Keratinocyte (primary cell): ENCODE measurements at regions not wholly inside any gene's neighbourhood (a gene's known extent, or its start where the extent isn't known, plus 50 kb on each side); places are given as distances from the start of the nearest gene placed in this dataset.

Source experiments
- CTCF ChIP-seq, 3 experiments: IDR thresholded peaks in 1 of 3; conservative IDR thresholded peaks in 1 of 3; optimal IDR thresholded peaks in 1 of 3; 2 replicates in 2 of 3; 3 replicates in 1 of 3; pipeline versions ENCODE3 to v1.5.1; 2011; ENCODE audit warnings: low read length in 3 of 3, mild to moderate bottlenecking in 3 of 3, moderate library complexity in 2 of 3, control low read depth in 1 of 3, inconsistent platforms in 1 of 3; ENCODE audit not compliant: insufficient read depth in 2 of 3; ENCODE audit errors: extremely low read depth in 1 of 3
- EZH2 ChIP-seq: IDR thresholded peaks from one replicate; pipeline ENCODE4 v1.6.1; 2012; ENCODE audit warnings: inconsistent platforms, mild to moderate bottlenecking, low read length, moderate library complexity

- TF ChIP-seq CTCF (optimal IDR thresholded peaks at IDR 0.05 in 1 of 3, IDR thresholded peaks at IDR 0.05 in 1 of 3, conservative IDR thresholded peaks at IDR 0.05 in 1 of 3; ENCODE audit: extremely low read depth in 1 of 3, insufficient read depth in 2 of 3, low read length in 3 of 3) (no peak), EZH2 (no peak)
These were observed 89.7 kb upstream of the DTNA start for GRCh38 chr18:34620258-34620861.
